H9 (cell line): ENCODE measurements at regions not wholly inside any gene's neighbourhood (a gene's known extent, or its start where the extent isn't known, plus 50 kb on each side); places are given as distances from the start of the nearest gene placed in this dataset.

Experiments used
- DNase-seq: peaks from one replicate; pipeline ENCODE4 v3.0.0-alpha.2; 2017
- H2AFZ ChIP-seq: one replicate; pipeline ENCODE4 v1.6.1; 2013; ENCODE audit warnings: mild to moderate bottlenecking, low read length, control low read depth, moderate library complexity
- H2AK5ac ChIP-seq: 2 replicates; pipeline ENCODE4 v1.6.1; 2013; ENCODE audit warnings: low read length, control low read depth, mixed read lengths; ENCODE audit not compliant: insufficient read length
- H2BK120ac ChIP-seq: one replicate; pipeline ENCODE4 v1.6.1; 2013; ENCODE audit warnings: low read depth, mild to moderate bottlenecking, low read length, control low read depth, inconsistent platforms; ENCODE audit not compliant: poor library complexity, severe bottlenecking
- H2BK12ac ChIP-seq: 2 replicates; pipeline ENCODE4 v1.6.1; 2013; ENCODE audit warnings: low read length, control low read depth, mixed read lengths, low read depth; ENCODE audit not compliant: insufficient read length
- H2BK15ac ChIP-seq: 2 replicates; pipeline ENCODE4 v1.6.1; 2013; ENCODE audit warnings: low read depth, low read length, control low read depth
- H2BK20ac ChIP-seq: one replicate; pipeline ENCODE4 v1.6.1; 2013; ENCODE audit warnings: low read depth, mild to moderate bottlenecking, low read length, control low read depth, inconsistent platforms; ENCODE audit not compliant: poor library complexity, severe bottlenecking
- H2BK5ac ChIP-seq: 2 replicates; pipeline ENCODE4 v1.6.1; 2013; ENCODE audit warnings: low read length, control low read depth, mixed read lengths; ENCODE audit not compliant: insufficient read length
- H3K14ac ChIP-seq: 2 replicates; pipeline ENCODE4 v1.6.1; 2013; ENCODE audit warnings: low read length, control low read depth; ENCODE audit not compliant: insufficient read depth
- H3K18ac ChIP-seq: 2 replicates; pipeline ENCODE4 v1.6.1; 2013; ENCODE audit warnings: low read depth, mild to moderate bottlenecking, mixed read lengths, low read length, control low read depth; ENCODE audit not compliant: insufficient read length
- H3K23ac ChIP-seq: 2 replicates; pipeline ENCODE4 v1.6.1; 2013; ENCODE audit warnings: low read length, control low read depth, mixed read lengths, low read depth; ENCODE audit not compliant: insufficient read length
- H3K23me2 ChIP-seq: 2 replicates; pipeline ENCODE4 v1.6.1; 2013; ENCODE audit warnings: low read depth, mild to moderate bottlenecking, mixed read lengths, low read length, control low read depth; ENCODE audit not compliant: insufficient read length, poor library complexity, severe bottlenecking
- H3K27ac ChIP-seq: 2 replicates; pipeline ENCODE4 v1.5.1; 2013; ENCODE audit warnings: low read length, control low read depth, mixed read lengths, low read depth; ENCODE audit not compliant: insufficient read length
- H3K27me3 ChIP-seq: 2 replicates; pipeline ENCODE4 v1.6.1; 2013; ENCODE audit warnings: low read length, control low read depth, inconsistent platforms; ENCODE audit not compliant: insufficient read depth
- H3K4ac ChIP-seq: 2 replicates; pipeline ENCODE4 v1.6.1; 2013; ENCODE audit warnings: low read depth, mild to moderate bottlenecking, control low read depth, inconsistent platforms, low read length, moderate library complexity
- H3K4me1 ChIP-seq: 2 replicates; pipeline ENCODE4 v1.6.1; 2013; ENCODE audit warnings: low read length, control low read depth, inconsistent platforms; ENCODE audit not compliant: insufficient read depth
- H3K4me2 ChIP-seq: 2 replicates; pipeline ENCODE4 v1.6.1; 2013; ENCODE audit warnings: low read length, control low read depth, mixed read lengths; ENCODE audit not compliant: insufficient read length, insufficient read depth
- H3K56ac ChIP-seq: 2 replicates; pipeline ENCODE4 v1.6.1; 2013; ENCODE audit warnings: low read depth, mild to moderate bottlenecking, mixed read lengths, low read length, control low read depth; ENCODE audit not compliant: insufficient read length
- H3K79me1 ChIP-seq: 2 replicates; pipeline ENCODE4 v1.6.1; 2013; ENCODE audit warnings: low read depth, mild to moderate bottlenecking, moderate library complexity, low read length, control low read depth, inconsistent platforms; ENCODE audit not compliant: insufficient read depth, poor library complexity, severe bottlenecking
- H3K79me2 ChIP-seq: 2 replicates; pipeline ENCODE4 v1.6.1; 2013; ENCODE audit warnings: low read length, control low read depth, inconsistent platforms; ENCODE audit not compliant: insufficient read depth
- H3K9ac ChIP-seq: 2 replicates; pipeline ENCODE4 v1.6.1; 2013; ENCODE audit warnings: low read length, control low read depth, mixed read lengths; ENCODE audit not compliant: insufficient read length; ENCODE audit errors: extremely low read depth
- H3K9me3 ChIP-seq: one replicate; pipeline ENCODE4 v1.6.1; 2013; ENCODE audit warnings: low read depth, low read length, inconsistent platforms; ENCODE audit not compliant: control insufficient read depth
- H3T11ph ChIP-seq: one replicate; pipeline ENCODE4 v1.6.1; 2013; ENCODE audit warnings: mild to moderate bottlenecking, low read length, control low read depth, inconsistent platforms
- H4K20me1 ChIP-seq: one replicate; pipeline ENCODE4 v1.6.1; 2013; ENCODE audit not compliant: control insufficient read depth, insufficient read length, insufficient read depth
- H4K5ac ChIP-seq: 2 replicates; pipeline ENCODE4 v1.6.1; 2013; ENCODE audit warnings: low read depth, mild to moderate bottlenecking, mixed read lengths, low read length, control low read depth; ENCODE audit not compliant: insufficient read length
- H4K8ac ChIP-seq: replicated peaks from 2 replicates; pipeline ENCODE4 v1.6.1; 2013; ENCODE audit warnings: low read length, control low read depth, mixed read lengths, low read depth; ENCODE audit not compliant: insufficient read length
- H4K91ac ChIP-seq: 2 replicates; pipeline ENCODE4 v1.6.1; 2013; ENCODE audit warnings: low read depth, mild to moderate bottlenecking, moderate library complexity, mixed read lengths, low read length, control low read depth; ENCODE audit not compliant: insufficient read length
- H3K27ac Mint-ChIP-seq, 3 experiments: 2 replicates in 2 of 3; 3 replicates in 1 of 3; pipeline ENCODE4 v1.8.0; 2020 to 2021; ENCODE audit warnings: mixed read lengths in 3 of 3, mild to moderate bottlenecking in 1 of 3, moderate library complexity in 1 of 3
- H3K27me3 Mint-ChIP-seq: 2 replicates; pipeline ENCODE4 v1.8.0; 2021; ENCODE audit warnings: low read depth, mild to moderate bottlenecking, moderate library complexity, mixed read lengths
- H3K36me3 Mint-ChIP-seq, 3 experiments: 2 replicates in 2 of 3; 3 replicates in 1 of 3; pipeline ENCODE4 v1.8.0; 2020 to 2021; ENCODE audit warnings: low read depth in 3 of 3, mixed read lengths in 3 of 3; ENCODE audit not compliant: insufficient read depth in 1 of 3
- H3K4me1 Mint-ChIP-seq, 2 experiments: 2 replicates each; pipeline ENCODE4 v1.8.0; 2020; ENCODE audit warnings: mixed read lengths in 2 of 2
- H3K4me3 Mint-ChIP-seq, 2 experiments: 2 replicates in 1 of 2; 3 replicates in 1 of 2; pipeline ENCODE4 v1.8.0; 2020 to 2021; ENCODE audit warnings: mild to moderate bottlenecking in 2 of 2, mixed read lengths in 2 of 2, moderate library complexity in 1 of 2
- H3K9me3 Mint-ChIP-seq, 2 experiments: 2 replicates in 1 of 2; 3 replicates in 1 of 2; pipeline ENCODE4 v1.8.0; 2020; ENCODE audit warnings: mild to moderate bottlenecking in 2 of 2, mixed read lengths in 2 of 2, moderate library complexity in 1 of 2
- WGBS: extraction: QIAGEN DNeasy Blood & Tissue Kit; methylation state at CpG from one replicate; pipeline ENCODE4 v1.1.7; 2013; ENCODE audit warnings: missing lambda C conversion rate, low lambda C conversion rate, mixed read lengths; ENCODE audit not compliant: insufficient read length; ENCODE audit errors: extremely low coverage; 5-methylcytosine and 5-hydroxymethylcytosine counted together
- TF ChIP-seq, protein P1 (sequence below): fragments of 200-600 bp; sonication (generic); conservative IDR thresholded peaks from 3 replicates; pipeline ENCODE4 v1.8.0; 2021; ENCODE audit warnings: antibody characterized with exemption, mild to moderate bottlenecking

DNA sequence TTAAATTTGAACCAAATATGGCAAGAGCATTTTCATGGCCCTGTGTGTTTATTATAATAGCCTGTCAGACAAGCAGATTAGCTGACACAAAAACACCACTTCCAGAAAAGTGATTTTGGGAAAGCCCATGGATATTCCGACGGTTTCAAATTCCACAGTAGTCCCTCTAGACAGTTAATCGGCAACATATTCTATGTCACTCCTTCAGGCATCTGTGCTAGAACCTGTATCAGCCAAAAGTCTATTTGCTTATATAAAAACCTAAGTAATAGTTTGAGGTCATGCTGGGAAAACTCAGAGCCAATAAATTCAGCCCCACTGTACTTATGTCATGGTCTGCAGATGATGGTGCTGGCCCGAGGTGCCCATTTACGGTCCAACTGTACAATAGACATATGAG lies 110.2 kb upstream of the ARHGEF26 start:
- Mint-ChIP-seq H3K4me1 (peaks cover 10% of the 10 kb centered on the region in 2 experiments), H3K27me3 (no peaks in the 10 kb centered on the region), H3K27ac (no peak overlapping the region), H3K36me3 (no peaks in the 10 kb centered on the region), H3K4me3 (no peak overlapping the region), H3K9me3 (no peaks in the 10 kb centered on the region)
- H3K9me3 ChIP-seq, result no peaks in the 10 kb centered on the region
- no peak overlapping the region for H3K9ac ChIP-seq
- H2BK12ac ChIP-seq, result no peak overlapping the region
- TF ChIP-seq, protein P1, sequence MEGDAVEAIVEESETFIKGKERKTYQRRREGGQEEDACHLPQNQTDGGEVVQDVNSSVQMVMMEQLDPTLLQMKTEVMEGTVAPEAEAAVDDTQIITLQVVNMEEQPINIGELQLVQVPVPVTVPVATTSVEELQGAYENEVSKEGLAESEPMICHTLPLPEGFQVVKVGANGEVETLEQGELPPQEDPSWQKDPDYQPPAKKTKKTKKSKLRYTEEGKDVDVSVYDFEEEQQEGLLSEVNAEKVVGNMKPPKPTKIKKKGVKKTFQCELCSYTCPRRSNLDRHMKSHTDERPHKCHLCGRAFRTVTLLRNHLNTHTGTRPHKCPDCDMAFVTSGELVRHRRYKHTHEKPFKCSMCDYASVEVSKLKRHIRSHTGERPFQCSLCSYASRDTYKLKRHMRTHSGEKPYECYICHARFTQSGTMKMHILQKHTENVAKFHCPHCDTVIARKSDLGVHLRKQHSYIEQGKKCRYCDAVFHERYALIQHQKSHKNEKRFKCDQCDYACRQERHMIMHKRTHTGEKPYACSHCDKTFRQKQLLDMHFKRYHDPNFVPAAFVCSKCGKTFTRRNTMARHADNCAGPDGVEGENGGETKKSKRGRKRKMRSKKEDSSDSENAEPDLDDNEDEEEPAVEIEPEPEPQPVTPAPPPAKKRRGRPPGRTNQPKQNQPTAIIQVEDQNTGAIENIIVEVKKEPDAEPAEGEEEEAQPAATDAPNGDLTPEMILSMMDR, result no peak
- H3K23me2 ChIP-seq, result no peaks in the 10 kb centered on the region
- whole genome bisulfite sequencing, result no CpG with 5 or more reads among the region's 5 CpGs
- H3T11ph ChIP-seq, result no peak overlapping the region
- no peak overlapping the region for H3K18ac ChIP-seq
- no peak overlapping the region for H2BK5ac ChIP-seq
- H3K14ac ChIP-seq, result no peak overlapping the region
- no peak overlapping the region for H4K91ac ChIP-seq
- no peak overlapping the region for H3K4me2 ChIP-seq
- H2AFZ ChIP-seq, result no peak overlapping the region
- H2BK20ac ChIP-seq, result no peak overlapping the region
- no peaks in the 10 kb centered on the region for H4K20me1 ChIP-seq
- H3K4ac ChIP-seq, result no peak overlapping the region
- no peak overlapping the region for H2BK120ac ChIP-seq
- no peak for DNase-seq
- H3K79me1 ChIP-seq, result no peaks in the 10 kb centered on the region
- no peak overlapping the region for H3K27ac ChIP-seq
- peaks cover 2% of the 10 kb centered on the region; the same call in 1 of the 2 replicates for H3K4me1 ChIP-seq
- no peaks in the 10 kb centered on the region for H3K79me2 ChIP-seq
- no peak overlapping the region for H2BK15ac ChIP-seq
- no peak overlapping the region for H4K5ac ChIP-seq
- no peak overlapping the region for H2AK5ac ChIP-seq
- H4K8ac ChIP-seq, result no peak overlapping the region
- no peak overlapping the region for H3K23ac ChIP-seq
- H3K27me3 ChIP-seq, result no peaks in the 10 kb centered on the region
- no peak overlapping the region for H3K56ac ChIP-seq
